Kasumi-1 (cell line): ENCODE measurements at regions not wholly inside any gene's neighbourhood (a gene's known extent, or its start where the extent isn't known, plus 50 kb on each side); places are given as distances from the start of the nearest gene placed in this dataset.

Experiments used
- DNase-seq, 2 experiments: peaks; one replicate each; lab custom pipeline; 2025; lab: John Stamatoyannopoulos, UW

DNA sequence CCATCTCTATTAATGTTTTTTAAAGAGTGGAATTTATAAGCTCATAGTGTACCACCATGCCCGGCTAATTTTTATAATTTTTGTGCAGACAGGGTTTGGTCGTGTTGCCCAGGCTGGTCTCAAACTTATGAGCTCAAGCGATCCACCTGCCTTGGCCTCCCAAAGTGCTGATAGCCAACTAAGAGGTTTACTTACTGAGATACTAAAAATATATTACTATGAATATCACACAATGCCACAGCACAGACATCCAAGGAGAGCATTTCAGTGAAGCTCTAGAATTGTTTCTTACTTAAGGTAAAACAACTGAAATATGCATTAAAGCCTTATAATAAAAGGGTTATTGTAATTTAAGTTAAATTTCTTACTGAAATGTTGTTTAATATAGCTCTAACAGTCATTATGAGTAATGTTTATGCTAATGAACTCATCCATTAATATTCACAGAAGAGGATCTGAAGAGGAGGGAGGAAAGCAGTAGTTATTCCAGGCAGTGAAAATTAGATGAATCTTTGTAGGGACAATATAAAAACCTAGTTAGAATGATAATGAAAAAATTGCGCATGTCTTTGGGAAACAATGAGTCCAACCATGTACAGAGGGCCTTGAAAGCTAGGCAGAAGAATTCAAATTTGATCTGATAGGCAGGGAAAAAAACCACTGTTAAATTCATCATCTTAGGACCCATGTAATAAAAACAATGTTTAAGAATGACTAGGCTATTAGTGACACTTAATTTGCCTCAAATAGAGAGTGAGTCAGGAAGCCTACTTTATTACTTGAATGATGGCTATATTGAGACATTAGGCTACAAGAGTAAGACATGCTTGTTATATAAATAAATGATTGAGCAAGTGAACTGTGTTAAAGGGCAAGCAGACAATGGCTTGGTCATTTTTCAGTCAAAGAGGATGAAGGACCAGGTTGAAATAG lies 99.2 kb downstream of the SLC41A2 start:
- DNase-seq, result no peak

DNA sequence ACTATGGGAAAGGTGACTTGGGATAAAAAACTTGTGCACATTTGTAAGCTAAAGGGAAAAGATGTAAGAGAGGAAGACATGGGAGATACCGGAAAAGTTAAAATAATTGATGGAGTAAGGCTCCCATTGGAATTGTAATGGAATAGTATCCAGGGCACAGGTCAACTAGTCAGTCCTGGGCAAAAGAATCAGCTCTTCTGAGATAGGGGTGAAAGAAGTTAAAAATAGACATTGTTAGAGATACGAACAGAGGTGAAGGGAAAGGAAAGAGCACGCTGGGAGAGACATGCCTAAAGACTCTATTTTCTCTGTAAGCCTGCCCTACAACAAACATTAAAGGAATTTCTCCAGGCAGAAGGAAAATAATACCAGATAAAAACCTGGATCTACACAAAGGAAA lies 101.6 kb downstream of the SLC41A2 start:
- DNase-seq, result no peak

DNA sequence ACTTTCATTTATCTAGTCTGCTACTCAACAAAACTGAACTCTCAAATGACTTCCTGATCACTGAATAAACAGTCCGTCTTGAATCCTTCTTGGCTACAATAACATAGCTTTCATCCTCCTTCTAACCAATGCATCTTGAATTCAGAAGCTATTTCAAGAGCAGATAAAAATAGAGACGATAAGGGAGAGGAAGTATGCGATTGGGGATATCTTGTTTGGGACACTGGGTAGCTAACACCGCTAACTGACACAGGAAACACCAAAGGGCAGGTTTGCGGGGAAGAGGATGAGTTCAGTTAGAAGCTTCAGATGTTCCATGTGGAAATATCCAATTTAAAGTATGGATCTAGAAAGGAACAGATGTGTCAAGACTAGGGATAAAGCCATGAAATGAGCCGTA lies 102.5 kb downstream of the SLC41A2 start:
- DNase-seq, result peak; percentile 14 to 34

DNA sequence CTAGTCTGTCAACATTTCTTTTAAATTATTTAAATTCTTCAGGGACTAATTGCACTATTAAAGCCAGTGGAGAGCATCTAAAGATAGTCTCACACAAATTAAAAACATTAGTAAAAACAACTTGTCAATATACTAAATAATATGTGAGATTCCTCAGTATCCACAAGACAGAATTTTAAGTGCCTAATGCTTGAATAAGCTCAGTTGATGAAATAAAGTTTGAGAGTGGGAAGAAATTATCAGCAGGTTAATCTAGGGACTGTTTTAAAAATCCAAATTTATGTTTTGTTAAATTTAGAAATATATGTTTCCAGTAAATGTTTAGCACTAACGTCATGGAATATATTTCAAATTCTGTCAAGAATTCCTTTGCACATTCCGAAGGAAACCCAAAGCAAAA lies 105.2 kb downstream of the SLC41A2 start:
- DNase-seq, result no peak

DNA sequence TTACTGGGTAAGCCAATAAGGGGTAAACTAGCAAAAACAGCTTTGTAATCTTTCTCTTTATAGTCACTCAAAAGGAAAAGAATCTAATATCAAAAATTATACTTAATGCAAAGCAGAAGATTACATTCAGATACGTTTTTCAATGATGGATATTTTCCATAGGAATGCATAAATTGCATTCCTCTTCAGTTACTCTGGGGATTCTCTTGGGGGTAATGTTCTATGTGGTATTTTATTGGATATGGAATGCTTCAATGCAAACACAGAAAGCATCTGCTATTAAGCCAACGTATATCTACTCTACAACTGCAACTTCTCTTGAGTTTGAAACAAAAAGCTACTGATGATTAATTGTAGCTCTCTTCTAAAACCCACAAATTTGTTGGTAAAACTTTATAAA lies 106.0 kb downstream of the SLC41A2 start:
- no peak for DNase-seq

DNA sequence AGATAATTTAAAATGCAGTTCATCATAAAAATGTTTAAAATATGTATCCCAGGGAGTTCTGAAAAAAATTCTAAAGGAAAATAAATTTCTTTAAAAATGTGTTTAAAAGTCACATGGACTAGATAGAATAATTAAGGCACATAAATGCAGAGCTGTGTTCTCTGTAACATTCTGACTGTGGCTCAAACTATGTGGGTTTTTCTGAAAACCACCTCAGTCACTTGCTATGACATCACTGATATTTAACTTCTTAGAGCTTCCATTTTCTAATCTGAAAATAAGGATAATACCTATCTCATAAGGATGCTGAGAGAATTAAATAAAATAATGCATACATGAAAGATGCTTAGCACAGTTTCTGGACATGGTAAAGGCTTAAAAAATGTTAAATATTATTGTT lies 107.3 kb downstream of the SLC41A2 start:
- no peak for DNase-seq

DNA sequence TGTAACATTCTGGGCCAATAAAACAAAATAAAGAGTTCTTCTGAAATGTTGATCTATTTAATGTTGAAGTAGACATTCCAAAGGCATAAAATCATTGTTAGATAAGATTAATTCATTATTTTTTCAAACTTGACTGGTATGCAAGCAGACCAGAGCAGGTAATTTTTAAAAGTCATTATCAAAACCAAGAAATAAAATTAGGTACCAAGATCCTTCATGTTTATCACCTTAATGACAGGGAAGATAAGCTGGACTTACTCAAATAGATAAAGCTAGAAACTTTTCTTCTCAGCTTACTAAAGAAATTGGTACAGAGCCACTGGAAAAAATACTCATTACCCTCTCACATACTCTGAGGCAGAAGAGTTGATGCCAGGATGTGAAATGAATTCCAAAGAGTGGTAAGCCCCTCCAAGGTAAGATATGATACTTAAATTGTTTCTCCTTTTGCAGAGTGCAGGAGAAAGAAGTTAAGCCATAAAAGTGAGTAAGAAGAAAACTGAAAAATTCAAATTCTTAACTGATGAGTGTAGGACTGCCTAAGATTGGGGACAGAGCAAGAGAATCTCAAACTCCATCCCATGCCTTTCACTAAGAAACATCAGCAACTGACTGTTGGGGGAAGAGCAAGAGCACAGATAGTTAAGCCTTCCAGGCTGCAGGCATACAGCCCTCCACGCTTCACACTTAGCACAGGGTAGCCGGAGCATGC lies 111.9 kb downstream of the SLC41A2 start:
- DNase-seq, result no peak

DNA sequence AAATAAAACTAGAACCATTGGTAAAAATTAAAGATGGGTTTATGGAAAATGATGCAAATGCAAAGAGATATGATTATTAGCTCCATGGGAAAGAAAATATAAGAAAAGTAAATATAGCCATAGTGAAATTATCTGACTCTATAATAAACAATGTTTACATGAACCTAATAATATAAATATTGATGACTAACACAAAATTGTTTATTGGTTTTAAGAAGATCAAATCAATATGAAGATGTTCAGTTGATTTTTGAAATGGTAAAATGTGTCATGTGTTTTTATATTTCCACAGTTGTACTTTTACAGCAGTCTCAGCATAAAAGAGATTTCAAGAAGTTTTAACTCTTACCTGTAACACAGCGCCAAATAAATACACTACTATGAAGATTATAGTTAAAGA lies 114.0 kb downstream of the SLC41A2 start:
- DNase-seq, result no peak

DNA sequence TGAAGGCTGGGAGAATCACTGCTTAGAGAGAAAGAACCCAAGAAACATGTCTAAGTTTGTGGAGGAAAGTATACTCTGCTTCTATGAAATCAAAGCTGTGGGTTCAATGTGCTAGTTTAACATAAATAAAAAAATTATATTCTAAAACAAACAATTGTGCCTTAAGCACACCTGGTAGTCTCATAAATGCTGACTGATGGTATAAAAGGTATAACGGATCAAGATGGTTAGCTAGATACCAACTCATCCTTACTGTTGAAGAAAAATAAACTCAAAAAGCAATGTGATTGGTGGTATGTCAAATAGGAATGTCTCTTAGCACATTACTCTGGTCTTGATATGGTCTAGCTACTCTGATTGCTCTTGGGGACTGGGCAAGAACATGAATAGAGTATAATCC lies 117.8 kb downstream of the SLC41A2 start:
- no peak for DNase-seq

DNA sequence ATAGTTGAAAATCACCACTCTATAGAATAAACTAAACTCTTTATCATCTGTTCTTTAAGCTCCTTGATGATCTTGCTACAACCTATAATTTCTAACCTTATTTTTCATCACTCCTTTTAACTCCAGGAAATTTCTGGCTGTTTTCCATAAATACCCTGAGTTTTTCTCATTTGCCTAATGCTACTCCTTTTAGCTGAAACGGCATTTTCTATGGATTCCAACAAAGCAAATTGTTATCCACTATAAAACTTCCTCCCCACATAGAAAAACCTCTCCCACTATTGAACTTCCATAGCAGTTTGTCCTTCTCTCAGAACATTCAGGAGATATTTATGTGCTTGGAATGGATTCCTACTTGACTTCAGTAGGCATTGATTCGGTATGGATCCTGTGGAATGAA lies 122.8 kb downstream of the SLC41A2 start:
- no peak for DNase-seq

DNA sequence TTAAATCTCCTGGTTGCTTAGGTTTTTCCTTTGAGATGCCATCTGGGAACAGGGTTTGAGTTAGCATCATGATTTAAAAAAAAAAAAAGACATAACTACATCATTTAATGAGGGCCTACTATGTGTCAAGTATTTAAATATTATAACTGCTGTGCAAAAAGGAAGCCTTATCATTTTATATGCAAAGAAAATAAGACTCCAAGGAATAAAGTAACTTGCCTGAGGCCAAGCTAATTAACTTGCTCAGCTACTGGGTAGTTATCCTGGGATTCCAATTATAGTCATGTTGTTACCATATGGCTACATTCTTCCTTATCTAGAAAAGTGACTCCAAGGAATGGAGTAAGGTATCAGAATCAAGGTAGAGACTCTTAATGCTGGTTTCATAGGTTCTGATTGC lies 123.5 kb downstream of the SLC41A2 start:
- DNase-seq, result no peak

DNA sequence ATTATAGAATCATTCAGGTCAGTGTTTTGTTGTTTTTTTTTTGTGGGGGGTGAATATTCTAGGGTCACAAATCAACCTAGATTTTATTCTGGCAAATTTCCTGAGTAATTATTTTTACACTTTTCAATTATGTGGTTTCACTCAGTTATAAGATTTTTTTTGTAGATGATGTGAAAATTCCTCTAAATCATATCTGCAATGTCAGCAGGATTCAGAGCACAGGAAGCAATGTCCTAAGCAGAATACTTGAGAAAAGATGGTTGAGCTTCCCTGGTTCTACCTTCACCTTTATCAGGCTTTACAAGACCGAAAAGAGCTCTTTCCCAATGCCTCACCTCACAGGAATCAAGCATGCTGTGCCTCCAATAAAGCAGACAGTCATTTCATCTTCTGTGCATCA lies 124.3 kb downstream of the SLC41A2 start:
- no peak for DNase-seq

DNA sequence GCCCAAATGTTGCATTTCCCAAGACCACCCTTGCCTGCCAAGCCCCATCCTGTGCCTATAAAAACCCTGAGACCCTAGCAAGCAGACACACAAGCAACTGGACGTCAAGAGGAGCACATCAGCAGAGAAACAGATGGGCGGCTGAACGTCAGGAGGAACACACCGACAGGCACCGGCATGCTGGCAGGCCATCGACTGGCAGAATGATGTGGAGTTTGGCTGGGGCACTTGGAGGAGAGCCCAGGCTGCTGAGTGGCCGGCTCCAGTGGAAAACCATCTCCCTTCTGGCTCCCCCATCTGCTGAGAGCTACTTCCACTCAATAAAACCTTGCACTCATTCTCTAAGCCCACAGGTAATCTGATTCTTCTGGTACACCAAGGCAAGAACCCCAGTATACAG lies 130.1 kb downstream of the SLC41A2 start:
- no peak for DNase-seq

DNA sequence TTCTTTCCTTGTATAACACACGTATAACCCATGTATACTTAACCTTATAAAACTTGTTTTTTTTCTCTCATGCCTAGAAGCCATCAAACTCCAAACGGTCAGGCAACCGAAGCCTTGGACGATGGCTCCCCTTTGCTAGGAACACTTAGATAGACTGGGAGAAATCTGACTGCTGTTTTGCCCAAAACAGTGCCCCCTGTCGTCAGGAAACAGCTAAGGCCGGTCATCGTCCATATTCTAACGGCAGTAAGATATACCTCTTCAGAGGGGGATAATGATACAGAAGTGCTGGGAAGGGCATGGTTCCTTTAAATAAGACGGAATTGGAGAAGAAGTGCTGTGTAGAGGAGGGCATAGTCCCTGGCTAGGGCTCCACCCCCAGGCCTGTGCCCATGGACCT lies 130.5 kb downstream of the SLC41A2 start:
- DNase-seq, result no peak

DNA sequence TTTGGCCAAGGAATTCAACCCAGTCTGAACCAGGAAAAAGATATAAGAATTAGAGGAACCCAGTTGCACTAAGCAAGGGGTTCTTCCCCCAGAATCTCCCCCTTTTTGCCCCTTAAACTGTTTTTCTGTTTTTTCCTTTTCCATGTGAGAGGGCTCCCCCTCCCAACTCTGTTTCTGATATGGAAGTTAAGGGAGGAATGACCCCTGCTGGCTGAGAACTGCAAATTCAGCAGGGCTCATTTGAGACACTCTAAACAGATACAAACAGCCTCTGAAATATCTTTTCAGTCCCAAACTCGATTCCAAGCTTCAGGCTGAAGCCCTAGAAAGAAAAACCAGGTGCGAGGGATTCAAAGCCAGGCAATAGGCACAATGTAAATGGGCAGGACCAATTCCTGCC lies 132.7 kb downstream of the SLC41A2 start:
- no peak for DNase-seq

DNA sequence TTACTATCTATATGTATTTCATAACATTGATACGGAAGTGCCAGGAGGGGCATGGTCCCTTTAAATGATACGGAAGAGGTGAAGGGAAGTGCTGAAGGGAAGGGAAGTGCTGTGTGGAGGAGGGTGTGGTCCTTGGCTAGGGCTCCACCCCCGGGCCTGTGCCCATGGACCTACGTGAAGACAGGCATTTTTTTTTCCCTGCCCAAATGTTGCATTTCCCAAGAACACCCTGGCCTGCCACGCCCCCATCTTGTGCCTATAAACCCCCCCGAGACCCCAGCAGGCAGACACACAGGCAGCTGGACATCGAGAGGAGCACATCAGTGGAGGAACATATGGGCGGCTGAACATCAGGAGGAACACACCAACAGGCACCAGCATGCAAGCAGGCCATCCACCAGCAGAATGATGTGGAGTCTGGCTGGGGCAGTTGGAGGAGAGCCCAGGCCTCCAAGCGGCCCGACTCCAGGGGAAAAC lies 134.1 kb downstream of the SLC41A2 start:
- peak; percentile 6 to 11 for DNase-seq

DNA sequence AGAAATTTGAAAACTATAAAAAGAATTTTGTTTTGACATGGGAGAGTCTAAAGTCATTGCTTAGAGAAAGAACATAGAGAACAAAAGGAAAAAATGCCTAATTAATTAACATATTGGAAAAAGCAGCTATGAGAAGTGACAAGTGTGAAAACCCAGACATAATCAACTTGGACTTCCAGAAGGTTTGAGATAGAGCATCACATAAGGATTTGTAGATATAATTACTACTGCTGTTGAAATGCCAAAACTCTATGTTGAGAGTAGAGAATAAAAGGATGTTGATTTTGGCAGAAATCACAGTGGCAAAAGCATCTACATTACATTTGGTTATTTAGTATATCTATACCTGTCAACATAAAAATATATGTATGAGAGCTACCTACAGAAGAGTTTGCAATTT lies 135.1 kb downstream of the SLC41A2 start:
- no peak for DNase-seq

DNA sequence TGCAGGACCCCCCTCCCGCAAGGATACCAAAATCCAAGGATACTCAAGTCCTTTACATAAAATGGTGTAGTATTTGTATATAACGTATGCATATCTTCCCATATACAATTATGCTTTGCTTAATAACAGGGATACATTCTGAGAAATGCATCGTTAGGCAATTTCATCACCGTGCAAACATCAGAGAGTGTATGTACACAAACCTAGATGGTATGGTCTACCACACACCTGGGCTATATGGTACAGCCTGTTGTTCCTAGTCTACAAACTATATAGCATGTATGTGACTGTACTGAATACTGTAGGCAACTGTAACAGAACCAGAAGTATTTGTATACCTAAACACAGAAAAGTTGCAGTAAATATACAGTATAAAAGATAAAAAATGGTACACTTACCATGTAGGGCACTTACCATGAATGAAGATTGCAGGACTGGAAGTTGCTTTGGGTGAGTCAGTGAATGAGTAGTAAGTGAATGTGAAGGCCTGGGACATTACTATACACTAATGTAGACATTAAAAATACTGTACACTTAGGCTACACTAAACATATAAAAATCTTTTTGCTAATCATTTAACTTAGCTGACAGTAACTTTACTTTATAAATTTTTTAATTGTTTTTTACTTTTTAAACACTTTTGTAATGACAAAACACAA lies 141.1 kb downstream of the SLC41A2 start:
- no peak for DNase-seq

DNA sequence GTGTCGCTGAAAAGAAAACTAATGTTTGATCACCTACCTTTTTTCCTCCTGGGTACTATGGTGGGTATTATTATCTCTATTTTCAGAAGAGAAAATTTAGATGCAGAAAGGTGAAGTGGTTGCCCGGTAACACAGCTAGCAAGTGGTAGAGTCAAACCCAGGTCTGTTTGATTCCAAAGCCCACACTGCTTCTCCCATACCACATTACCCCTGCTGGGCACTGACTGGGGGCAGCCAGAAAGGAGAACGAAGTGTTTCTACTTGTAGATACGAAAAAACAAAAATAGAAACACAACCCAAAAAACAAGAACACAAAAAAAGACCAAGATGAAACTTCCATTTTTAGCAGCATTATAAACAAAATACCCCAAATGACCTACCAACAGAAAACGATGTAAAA lies 142.2 kb downstream of the SLC41A2 start:
- DNase-seq, result no peak

DNA sequence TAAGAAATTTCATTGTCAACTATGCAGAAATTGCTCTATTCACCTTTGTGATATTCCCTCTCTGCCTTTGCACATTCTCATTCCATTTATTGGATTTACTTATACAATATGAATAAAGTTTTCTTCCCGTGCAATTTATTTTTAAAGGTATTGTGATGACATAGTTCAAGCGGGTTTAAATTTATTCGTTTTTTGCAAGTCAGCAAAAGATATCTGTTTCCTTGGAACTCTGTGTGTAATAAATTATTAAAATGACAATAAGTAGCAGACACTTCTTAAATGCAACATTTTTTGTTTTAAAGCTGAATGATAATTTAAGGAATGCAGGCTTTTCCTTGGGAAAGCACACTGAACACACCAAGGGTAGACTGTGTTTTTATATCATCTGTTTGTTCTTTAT lies 143.1 kb downstream of the SLC41A2 start:
- no peak for DNase-seq
